ENCODE measurements at regions not wholly inside any gene's neighbourhood (a gene's known extent, or its start where the extent isn't known, plus 50 kb on each side); places are given as distances from the start of the nearest gene placed in this dataset.

- peak; percentile 89 for DNase-seq (ENCODE audit: low read depth)
- H3K4me3 ChIP-seq (ENCODE audit: low read length), result no peak overlapping the region
- no peak for TF ChIP-seq CTCF (IDR thresholded peaks at IDR 0.05; ENCODE audit: insufficient read depth, low read depth, low read length, missing control alignments)
Measured at GRCh38 chr18:29034113-29034856, 857.4 kb upstream of the CDH2 start.

GRCh38 chr18:29028560-29028959 lies 851.6 kb upstream of the CDH2 start:
- no peak for DNase-seq (ENCODE audit: low read depth)
- no peak for TF ChIP-seq CTCF (IDR thresholded peaks at IDR 0.05; ENCODE audit: insufficient read depth, low read depth, low read length, missing control alignments)
- H3K4me3 ChIP-seq (ENCODE audit: low read length), result no peak overlapping the region

GRCh38 chr18:29018976-29019375 lies 842.0 kb upstream of the CDH2 start:
- DNase-seq (ENCODE audit: low read depth), result no peak
- no peak for TF ChIP-seq CTCF (IDR thresholded peaks at IDR 0.05; ENCODE audit: insufficient read depth, low read depth, low read length, missing control alignments)
- no peak overlapping the region for H3K4me3 ChIP-seq (ENCODE audit: low read length)

- no peak for DNase-seq (ENCODE audit: low read depth)
- no peak overlapping the region for H3K4me3 ChIP-seq (ENCODE audit: low read length)
Measured at GRCh38 chr18:29012883-29013465, 836.0 kb upstream of the CDH2 start.

GRCh38 chr18:29012364-29012763 lies 835.4 kb upstream of the CDH2 start:
- H3K4me3 ChIP-seq (ENCODE audit: low read length), result no peak overlapping the region
- no peak for DNase-seq (ENCODE audit: low read depth)
- no peak for TF ChIP-seq CTCF (IDR thresholded peaks at IDR 0.05; ENCODE audit: insufficient read depth, low read depth, low read length, missing control alignments)

More at GRCh38 chr18:29012883-29013465, 836.0 kb upstream of the CDH2 start:
- no peak for TF ChIP-seq CTCF (IDR thresholded peaks at IDR 0.05; ENCODE audit: insufficient read depth, low read depth, low read length, missing control alignments)

GRCh38 chr18:29009250-29009803 lies 832.4 kb upstream of the CDH2 start:
- no peak for TF ChIP-seq CTCF (IDR thresholded peaks at IDR 0.05; ENCODE audit: insufficient read depth, low read depth, low read length, missing control alignments)
- no peak for DNase-seq (ENCODE audit: low read depth)

More at GRCh38 chr18:29009250-29009803, 832.4 kb upstream of the CDH2 start:
- no peak overlapping the region for H3K4me3 ChIP-seq (ENCODE audit: low read length)
